HK-2 (cell line): ENCODE measurements at regions not wholly inside any gene's neighbourhood (a gene's known extent, or its start where the extent isn't known, plus 50 kb on each side); places are given as distances from the start of the nearest gene placed in this dataset.
"Not testable (repeated sequence)": the region's sequence is repeated elsewhere in the genome, so short reads cannot be mapped to it uniquely, and the experiment has no call there.

Experiments
- DNase-seq: peaks from one replicate; pipeline ENCODE4 v3.0.0-alpha.2; 2018; ENCODE audit not compliant: unreplicated experiment

DNA sequence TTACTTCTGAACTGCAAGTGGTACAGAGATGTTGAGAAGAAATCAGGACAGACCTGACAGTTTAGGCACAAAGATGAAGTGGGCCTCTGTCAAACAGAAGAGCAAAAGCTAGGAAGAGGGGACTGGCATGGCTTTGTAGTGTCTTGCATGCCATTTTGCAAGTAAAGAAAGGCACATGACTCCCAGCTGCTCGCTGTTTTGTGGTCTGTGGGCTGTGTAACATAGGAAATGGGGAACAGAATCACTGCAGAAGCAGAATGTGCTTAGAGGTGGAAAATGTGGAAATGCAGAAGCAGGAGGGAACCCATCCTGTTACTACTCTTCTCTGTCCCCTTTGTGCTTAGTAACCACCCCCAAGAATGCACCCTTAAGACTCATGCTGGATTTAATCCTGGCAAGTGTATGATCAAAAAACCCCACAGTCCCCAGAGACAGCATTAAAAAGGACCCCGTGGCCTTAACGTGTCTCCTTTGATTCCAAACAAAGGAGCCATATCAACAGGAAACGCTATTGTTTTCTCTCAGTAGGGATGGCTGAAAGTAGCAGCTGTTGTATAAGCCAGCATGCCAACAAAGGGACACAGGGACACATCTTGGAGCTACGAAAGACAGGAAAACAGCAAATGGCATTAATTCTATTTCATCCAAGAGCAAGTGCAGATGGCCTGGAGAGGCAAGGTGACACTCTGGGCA, 177.6 kb upstream of the GLRA2 start:
- no peak for DNase-seq

DNA sequence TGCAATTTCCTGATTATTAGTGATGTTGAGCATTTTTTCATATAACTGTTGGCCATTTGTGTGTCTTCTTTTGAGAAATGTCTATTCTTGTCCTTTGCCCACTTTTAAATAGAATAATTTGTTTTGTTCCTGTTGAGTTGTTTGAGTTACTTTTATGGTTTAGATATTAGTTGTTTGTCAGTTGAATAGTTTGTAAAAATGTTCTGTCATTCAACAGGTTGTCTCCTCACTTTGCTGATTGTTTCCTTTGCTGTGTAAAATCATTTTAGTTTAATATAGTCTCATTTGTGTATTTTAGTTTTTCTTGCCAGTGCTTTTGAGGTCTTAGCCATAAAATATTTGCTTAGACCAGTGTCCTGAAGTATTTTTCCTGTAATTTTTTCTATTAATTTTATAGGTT, 181.8 kb upstream of the GLRA2 start:
- DNase-seq, result no peak

DNA sequence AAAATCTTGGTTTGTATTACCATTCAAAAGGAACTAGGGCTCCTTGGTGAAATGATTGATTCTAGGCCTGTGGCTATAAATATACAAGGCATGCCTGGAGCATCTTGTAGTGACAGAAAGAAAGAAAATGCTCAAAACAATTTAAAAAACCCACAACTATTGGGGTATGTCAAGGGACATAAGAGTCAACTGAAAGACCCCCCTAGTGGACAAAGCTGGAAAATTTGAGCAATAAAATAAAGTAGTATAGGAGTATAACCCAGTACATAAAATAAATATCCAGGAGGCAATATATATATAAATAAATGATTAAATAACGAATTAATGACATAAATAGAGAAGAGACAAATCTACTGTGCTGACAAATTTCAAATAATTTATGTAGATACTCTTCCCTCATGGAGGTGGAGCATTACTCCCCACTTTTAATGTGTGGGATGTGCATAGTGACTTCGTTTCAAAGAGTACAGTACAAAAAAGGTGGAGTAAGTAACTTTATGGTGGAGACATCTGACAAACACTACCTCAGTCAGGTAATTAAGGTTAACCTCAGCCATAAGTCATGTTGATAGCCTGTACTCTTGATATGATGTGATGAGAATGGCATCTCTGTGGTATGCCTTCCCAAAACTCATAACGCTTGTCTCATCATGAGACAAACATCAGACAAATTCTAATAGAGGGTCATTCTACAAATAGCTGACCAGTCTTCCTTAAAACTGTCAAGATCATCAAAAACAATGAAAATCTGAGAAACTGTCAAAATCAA, 185.0 kb upstream of the GLRA2 start:
- no peak for DNase-seq

DNA sequence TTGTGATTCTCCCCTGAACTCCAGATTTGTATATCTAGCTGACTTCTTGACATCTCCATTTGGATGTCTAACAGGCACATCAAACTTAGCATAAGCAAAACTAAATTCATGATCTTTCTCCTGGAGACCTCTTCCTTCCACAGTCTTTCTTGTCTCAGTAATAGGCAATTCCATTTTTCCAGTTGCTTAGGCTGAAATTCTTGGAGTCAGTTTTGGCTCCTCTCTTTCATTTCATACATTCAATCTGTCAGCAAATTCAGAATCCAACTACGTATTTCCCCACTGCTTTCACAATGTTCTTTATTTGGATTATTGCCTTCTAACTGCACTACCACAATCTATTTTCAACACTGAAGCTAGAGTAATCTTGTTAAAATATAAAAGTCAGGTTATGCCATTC, 219.9 kb upstream of the GLRA2 start:
- DNase-seq, result no peak

DNA sequence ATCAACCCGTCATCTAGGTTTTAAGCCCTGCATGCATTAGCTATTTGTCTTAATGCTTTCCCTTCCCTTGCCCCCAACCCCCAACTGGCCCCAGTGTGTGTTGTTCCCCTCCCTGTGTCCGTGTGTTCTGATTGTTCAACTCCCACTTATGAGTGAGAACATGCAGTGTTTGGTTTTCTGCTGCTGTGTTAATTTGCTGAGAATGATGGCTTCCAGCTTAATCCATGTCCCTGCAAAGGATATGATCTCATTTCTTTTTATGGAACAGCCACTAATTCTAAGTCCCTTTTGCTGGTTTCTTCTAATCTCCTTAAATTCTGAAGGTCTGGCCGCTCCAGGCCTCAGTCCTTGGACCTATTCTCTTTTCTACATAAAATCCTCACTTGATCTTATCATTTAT, 220.4 kb upstream of the GLRA2 start:
- not testable (repeated sequence) for DNase-seq

DNA sequence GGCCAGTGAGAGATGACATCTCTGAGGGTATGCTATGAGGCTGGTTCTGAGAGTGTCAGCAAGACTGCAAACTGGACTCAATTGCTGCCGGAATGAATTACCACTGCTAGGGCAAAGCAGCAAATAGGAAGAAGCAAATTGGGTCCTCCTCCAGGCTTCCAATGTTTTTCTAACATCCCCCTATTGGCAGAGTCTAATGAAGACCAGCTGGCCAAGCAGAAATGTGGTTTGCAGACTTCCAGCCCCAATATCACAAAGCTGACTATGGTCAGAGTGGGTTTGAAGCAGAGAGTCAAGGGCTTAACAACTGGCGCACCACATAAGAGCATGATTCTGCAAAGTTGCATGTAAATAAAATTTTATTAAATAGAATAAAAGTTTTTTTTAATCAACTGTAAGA, 225.4 kb upstream of the GLRA2 start:
- no peak for DNase-seq

DNA sequence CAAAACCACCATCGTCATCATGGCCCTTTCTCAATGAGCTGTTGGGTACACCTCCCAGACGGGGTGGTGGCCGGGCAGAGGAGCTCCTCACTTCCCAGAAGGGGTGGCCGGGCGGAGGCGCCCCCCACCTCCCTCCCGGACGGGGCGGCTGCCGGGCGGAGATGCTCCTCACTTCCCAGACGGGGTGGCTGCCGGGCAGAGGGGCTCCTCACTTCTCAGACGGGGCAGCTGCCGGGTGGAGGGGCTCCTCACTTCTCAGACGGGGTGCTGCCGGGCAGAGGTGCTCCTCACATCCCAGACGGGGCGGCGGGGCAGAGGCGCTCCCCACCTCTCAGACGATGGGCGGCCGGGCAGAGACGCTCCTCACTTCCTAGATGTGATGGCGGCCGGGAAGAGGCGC, 226.8 kb upstream of the GLRA2 start:
- DNase-seq, result not testable (repeated sequence)

DNA sequence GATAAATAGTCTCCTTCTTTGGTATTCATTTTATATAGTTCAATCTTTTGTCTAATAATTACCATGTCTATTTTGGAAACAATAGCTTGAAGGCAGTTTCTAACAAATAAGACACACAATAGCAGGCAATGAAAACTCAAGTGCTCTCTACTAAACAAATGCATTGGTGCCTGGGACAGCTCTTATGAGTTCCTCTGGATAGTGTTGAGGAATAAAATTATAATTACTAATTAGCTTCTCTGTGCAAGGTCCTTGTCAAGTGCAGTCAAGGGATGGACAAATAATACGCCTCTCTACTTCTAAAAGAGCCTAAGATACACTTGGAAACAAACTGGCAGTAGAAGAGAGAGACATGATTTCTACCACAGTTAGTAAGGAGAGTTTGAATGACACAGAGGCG, 229.0 kb upstream of the GLRA2 start:
- DNase-seq, result no peak

DNA sequence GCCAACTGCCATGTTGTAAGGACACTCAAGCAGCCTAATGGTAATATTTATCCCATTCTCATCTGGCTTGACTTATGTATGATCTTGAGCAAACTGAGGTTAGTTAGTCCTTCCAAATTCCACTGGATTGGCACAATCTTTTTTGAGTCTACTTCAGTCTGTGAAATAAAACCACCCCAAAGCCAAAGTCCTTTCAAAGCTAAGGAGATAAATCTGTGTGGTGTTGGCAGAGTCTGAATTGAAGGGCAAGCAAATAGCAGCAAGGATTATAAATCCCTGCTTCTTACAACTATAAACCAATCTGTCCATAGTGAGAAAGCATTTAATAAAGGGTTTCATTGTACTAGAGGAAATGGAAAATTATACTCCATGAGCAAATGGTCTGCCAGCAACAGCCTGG, 233.9 kb upstream of the GLRA2 start:
- no peak for DNase-seq

DNA sequence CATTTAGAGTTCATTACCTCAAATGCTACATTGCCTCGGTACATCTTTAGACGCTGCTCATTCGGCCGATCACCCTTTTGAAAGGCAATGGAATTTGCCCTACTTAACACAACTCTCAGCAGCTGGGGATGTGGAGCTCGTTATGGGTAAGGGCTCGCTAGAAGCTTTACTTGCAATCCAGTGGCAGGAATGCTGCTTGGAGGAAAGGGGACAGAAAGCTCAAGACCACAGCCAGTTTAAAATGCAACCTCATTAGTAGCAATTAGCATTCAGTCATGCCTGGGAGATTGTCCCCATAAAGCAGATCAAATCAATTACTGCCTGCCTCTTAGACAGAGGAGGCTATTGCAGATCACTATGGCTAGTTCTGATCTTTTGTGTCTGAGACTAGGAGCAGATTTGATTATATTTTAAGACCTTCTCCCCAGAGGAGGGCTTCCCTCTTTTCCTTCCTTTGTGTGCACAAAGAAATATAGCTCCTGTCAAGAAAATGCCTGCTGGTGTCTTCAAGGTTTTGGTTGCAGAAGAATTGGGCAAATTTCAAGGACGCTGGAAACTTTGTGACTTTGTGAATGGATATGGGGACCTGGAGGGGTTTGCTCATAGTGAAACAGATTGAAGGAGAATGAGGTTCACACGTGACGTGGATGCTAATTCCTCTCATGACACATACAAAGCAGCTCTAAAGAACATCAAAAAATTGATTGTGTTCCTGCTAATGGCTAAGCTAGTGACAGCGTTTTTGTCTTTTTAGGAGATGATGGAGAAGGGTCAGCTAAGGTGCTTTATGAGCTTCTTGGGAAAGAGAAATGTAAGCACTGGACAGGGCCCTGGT, 237.5 kb upstream of the GLRA2 start:
- DNase-seq, result no peak

DNA sequence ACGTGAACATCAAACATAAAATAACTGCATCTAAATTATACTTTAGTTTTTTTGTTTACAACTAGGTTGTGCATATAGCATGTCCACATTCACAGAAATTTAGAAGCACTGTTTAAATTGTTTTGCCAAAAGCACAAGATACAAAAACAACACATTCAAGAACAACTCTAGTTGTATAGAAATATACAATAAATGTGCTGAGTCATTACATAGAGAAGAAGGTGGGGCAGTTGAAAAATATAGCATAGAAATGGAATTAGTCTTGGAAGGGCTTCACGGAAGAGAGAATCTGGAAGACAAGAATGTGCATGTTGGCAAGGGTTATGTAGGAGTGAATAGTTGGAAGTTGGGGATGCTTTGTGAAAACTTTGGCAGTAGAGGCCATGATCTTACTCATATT, 239.0 kb upstream of the GLRA2 start:
- no peak for DNase-seq

DNA sequence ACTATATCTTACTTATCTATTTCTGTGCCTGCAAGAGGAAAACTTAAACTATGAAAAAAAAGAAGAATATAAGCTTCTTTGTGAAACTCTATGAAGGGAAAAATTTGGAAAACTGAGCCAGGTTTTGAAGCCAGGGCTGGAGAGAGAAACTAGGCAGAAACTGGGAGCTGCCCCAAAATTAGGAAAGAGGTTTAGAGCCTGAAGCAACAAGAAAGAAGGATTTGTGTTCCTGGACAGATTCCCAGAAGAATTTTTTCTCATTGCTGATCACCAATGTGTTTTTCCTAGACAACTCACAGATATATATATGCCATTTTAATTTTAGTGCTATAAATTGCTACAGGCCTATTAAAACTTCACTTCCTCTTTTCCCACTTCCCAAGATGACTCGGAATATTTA, 245.0 kb upstream of the GEMIN8 start:
- no peak for DNase-seq

DNA sequence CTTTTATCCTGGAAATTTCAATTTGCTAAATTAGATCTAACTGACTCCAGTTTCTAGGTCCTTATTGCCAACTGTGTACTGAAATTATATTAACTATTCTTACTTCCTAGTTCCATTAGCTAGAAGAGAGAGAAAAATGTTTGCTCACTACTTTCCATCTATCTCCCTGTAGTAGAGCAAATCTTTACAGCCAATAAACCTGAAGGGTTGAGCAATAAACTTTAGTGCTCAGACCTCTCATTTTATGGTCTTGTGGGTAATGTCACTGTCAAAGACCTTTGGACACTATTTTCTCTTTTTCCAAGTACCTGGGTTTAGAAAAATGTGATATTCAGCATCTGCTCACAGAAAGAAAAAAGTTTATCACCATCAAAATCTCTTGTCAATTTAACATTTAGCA, 237.5 kb upstream of the GEMIN8 start:
- no peak for DNase-seq

DNA sequence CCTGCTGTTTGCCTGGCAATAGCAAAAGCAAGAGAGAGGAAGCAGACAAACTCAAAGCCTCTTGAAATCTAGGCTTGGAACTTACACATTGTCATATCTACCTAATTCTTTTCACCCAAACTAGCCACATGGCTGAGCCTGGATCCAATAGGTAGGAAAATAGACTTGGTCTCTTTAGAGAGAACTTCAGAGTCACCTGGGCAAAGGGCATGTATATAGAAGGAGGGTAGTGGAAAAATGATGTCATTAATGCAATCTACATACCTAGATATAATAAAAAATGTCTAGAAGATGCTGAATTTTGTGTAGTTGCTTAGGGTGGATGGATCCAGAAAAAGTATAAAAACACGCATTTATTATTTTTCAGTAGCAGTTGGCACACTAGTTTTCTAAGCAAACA, 237.0 kb upstream of the GEMIN8 start:
- DNase-seq, result no peak

DNA sequence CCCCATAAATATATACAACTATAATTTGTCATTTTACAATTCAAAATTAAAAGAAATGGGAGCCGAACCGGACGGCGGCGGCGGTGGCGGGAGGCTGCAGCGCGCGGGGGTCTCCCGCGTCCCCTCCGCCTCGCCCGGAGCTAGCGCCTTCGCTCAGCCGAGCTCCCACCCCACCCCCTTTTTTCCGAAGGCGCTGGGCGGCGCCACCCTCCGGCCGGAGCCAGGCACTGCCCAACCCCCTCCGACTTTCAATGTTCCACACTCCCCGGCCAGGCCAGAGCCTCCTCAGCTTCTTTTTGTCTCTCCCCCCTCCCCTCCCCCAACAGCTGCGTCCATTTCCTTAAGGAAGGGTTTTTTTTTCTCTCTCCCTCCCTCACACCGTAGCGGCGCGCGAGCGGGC, 214.1 kb upstream of the GEMIN8 start:
- no peak for DNase-seq

DNA sequence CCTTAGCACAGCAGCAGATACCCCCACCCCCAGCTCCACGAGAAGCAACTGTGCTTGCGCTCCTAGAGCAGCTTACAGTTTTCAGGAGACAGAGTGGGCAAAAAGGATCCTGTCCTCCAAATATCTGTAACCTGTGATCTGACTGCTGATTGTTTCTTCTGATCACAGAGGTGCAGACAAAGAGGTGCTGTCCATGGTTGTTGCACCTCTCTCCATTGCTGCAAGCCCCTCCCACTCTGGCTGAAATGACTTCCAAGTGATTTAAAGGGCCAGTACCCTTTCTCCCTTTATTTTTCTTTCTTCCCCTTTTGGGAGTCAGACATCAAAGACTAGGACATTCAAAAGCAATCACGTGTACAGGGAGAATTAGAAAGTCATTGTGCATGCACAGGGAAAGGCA, 205.3 kb upstream of the GEMIN8 start:
- no peak for DNase-seq

DNA sequence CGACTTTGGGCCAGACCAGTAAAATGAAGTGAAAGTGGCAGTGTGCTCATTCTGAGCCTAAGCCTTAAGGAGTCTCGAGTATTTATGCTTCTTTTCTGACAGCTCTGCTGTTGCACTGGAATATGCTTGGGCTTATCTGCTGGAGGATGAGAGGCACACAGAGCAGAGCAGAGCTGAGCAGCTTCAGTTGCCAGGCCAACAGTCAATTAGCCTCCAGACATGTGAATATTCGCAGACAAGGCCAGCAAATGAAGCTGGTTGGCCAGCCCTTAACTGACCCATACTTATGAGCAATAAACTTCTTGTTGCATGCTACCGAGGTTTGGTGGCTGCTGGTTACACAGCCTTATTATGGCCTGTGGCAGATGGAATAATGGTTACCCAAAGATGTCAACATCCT, 203.0 kb upstream of the GEMIN8 start:
- DNase-seq, result no peak

DNA sequence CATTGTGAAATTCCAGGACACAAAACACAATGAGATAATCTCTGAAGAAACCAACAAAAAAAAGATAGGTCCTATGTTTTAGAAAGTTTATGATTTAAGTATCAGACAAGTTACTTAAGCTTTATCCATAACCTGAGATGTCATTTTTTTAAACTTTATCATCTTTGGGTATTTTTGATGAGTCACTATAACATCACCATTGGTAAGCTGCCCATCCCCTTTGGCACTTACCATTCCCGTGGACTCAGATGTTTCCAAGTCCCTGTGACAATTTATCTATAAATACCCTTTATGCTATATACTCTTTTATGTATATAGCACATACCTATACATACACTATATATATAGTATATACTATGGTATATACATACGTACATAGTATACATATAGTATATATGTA, 198.9 kb upstream of the GEMIN8 start:
- no peak for DNase-seq

DNA sequence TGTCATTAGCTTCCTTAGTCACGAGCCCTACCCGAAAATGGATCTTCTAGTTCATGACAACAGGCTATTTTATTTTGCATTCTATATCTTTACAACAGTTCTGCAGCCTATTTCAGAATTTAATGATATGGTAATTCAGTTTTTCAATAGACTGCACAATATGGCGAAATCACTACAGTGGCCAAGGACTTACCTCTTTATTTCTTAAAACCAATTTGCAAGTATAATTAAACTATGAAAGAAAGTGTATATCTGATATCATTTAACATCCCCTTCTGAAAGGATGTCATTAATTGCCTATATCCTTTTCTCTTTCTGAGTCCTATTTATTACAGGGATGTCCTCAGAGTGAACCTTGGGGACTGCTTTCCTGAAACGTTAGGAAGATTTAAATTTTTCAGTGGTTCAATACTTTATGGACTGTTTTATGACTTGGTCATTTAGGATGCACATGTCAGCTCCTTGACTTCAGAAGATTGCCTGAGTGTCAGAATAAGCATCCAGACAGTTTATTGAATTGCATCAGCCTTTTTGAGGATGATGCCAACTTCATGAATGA, 190.8 kb upstream of the GEMIN8 start:
- no peak for DNase-seq

DNA sequence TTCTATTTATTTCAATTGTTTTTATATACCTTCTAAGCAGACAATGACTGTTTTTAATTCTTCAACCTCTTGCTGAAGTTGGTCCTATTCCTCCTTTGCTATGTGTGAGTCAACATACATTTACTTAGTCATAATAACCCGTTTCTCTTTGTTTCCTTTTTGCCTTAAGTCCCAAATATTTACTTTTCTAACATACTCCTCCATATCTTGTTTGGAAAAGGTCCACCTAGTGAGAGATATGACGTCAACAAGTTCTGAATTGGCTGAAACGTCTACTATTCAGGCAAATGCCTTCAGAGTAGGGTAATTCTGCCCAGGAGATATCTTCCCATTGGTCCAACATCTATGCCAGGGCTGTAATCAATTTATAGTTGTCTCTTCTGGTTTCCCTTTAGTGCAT, 179.3 kb upstream of the GEMIN8 start:
- no peak for DNase-seq

DNA sequence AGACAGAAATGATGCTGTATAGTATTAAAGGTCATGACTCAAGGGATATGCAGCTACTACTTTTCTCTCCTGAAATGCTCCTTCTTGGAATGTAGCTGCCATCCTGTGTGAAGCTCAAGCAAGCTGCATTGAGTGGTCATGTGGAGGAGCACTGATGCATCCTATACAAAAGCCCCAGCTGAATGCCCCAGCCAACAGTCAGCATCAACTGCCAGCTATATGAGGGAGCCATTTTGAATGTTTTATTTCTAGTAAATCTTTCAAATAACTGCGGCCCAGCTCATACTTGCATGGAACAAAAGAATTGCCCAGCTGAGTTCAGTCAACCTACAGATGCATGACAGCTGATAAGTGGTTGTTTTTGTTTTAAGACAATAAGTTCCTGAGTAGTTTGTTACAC, 165.0 kb upstream of the GEMIN8 start:
- no peak for DNase-seq

DNA sequence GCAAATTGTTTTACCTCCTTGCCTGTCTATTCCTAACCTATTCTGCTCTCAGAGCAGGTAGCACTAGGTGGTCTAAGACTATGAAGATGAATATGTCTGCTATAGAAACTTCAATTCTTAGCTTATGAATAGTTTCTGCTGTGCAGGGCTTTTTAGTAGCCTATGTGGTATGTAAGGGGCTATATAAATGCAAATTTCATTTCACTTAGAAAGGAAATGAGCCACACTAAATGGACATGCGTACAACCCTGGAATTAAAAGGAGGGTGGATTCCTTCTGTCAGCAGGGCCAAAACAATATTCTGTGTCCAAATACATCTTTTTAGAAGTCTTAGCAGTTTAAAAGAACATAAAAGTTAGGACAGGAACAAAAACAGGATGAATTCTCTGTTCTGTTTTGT, 163.9 kb upstream of the GEMIN8 start:
- DNase-seq, result no peak

DNA sequence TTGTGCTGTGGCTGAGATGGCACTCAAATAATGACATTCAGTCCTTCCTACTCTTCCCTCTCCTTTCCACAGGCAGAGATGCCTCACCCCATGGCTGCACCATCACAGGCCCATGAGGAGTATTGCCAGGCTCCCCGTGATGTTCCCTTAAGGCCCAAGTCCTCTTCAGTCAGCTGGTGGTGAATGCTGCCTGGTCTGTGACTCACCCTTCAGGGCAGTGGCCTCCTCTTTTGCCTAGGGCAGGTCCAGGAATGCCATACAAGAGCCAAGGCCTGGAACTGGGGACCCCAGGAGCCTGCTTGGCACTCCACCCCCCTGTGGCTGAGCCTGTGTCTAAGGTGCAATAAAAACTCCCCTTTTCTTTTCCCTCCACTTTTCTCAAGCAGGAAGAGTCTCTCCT, 144.2 kb upstream of the GEMIN8 start:
- no peak for DNase-seq
